ENCODE measurements at regions not wholly inside any gene's neighbourhood (a gene's known extent, or its start where the extent isn't known, plus 50 kb on each side); places are given as distances from the start of the nearest gene placed in this dataset.

GRCh38 chr4:138555108-138555507 is 313.0 kb upstream of the SLC7A11 start:
- no peak for DNase-seq

- no peak for DNase-seq
Observed at GRCh38 chr4:138553001-138553845, 311.1 kb upstream of the SLC7A11 start.

- DNase-seq, result no peak
Observed at GRCh38 chr4:138542191-138542776, 300.1 kb upstream of the SLC7A11 start.

- no peak for DNase-seq
Observed at GRCh38 chr4:138540056-138540800, 298.1 kb upstream of the SLC7A11 start.

DNA sequence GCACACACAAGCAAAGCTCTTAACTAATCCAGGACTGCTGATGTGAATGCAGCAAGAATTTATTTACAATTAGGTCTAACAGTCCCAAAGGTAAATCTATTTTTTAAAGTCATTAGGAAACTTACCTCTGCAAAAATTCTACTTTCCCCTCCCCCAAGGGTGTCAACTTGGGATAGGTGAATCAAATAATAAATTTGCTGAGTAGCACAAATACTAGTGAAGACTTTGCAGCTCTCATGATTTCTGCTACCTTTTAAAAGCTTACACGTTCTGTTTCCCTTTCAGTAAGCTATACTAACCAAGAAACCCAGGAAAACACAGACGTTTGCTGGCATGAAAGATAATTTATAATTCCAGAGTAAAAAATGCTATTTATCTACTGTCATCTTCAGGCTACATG is 296.6 kb upstream of the SLC7A11 start:
- no peak for DNase-seq

GRCh38 chr4:138537731-138538490 is 295.8 kb upstream of the SLC7A11 start:
- no peak for DNase-seq

- no peak for DNase-seq
Observed at GRCh38 chr4:138535316-138535715, 293.2 kb upstream of the SLC7A11 start.

GRCh38 chr4:138522366-138522765 is 280.2 kb upstream of the SLC7A11 start:
- no peak for DNase-seq

DNA sequence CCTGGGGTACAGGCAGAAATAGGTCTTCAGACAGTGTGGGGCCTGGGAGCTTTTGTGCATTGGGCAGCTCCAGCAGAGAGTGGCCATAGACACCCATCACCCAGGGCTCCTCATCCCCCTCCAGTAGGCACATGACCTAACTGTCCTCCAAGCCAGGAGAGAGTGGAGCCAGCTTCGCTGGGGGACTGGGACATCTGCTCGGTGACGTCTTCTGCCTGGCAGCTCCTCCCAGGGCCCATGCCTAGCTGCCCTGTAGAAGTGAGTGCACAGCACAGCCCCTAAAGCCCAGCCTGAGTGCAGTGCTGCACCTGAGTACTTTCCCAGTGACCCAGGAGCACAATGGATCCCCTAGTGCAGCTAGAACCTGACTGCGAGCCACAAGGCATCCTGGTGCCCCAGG is 279.7 kb upstream of the SLC7A11 start:
- DNase-seq, result no peak

GRCh38 chr4:138519436-138519835 is 277.3 kb upstream of the SLC7A11 start:
- no peak for DNase-seq

DNA sequence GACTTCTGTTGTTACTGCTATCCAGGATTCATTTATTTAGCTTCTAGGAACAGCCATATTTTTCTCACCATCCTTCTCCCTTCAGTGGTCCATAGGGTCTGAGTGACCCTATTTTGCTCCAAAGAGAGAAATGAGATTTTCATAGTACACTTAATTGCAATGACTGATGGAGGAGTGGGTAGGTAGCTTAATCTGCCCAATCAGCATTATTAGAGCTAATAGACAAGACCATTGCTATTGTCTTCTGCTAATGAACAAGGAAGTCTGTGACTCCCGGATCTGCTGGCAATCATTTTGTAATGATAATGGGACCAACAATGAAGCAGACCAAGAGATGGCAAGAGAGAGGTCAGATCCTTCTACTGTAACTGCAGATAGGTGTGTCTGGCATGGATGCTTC is 271.4 kb upstream of the SLC7A11 start:
- DNase-seq, result no peak

DNA sequence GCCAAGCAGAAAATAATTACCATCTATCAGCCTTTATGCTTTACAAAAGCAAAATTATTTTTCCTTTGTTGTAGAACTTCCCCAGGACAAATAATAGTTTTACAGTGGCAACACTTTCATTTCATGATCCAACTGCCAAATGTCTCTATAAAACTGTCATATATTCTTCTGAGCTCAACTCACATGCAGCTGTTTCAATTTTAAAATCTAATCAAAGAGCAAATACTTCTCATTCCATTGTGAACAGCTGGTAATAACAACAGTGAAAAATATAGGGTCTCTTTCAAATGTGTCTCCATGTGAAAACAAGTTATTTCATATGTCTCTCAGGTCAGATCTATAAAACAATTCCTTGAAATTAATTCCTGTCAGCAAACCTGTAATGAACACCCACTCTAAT is 270.6 kb upstream of the SLC7A11 start:
- no peak for DNase-seq

DNA sequence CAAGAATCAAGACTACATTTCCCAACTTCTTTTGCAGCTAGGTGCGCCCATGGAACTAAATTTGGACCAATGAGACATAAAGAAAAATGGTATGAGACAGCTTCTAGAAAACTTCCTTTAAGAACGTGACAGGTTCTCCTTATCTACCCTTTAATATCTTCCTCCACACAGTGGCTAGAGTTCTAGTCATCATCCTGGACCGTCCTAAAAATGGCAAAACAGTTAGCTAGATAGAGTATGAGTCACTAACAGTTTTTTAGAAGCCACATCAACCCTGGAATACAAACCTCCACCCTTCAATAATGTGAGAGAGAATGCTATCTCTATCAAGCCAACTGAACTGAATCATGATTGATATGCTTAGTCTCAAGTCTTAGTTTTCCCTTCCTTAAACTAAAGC is 267.9 kb upstream of the SLC7A11 start:
- no peak for DNase-seq

- no peak for DNase-seq
Observed at GRCh38 chr4:138509346-138509745, 267.2 kb upstream of the SLC7A11 start.

DNA sequence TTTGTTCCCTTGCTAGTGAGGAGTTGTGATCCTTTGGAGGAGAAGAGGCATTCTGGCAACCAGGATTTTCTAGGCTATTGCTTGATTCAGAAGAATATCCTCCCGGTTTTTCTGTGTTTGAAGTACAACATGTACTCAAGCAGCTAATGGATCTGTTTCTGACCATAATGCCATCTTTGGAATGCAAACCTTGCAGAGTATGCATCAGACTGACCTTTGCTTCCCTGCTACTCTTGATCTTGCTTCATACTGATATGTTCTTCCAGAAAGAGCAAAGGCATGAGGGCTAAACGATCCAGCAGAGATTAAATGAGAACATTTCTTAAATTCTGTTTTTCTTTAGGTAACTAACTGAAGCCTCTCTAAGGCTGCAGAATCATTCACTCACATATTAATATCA is 265.4 kb upstream of the SLC7A11 start:
- no peak for DNase-seq

DNA sequence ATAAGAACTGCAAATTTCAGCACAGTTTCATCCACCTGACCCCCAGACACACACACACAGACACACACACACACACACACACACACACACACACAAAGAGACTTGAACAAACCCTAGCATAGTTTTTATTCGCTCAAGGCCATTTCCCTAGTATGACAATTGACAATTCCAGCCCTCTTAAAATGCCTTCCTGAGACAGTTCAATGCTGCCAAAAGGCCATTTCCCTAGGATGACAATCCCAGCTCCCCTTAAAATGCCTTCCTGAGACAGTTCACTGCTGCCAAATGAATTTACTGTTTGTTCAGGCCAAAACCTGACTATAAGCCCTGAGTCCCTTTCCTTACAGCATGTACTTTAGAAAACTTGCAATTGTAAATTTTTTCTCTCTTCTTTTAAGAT is 259.5 kb upstream of the SLC7A11 start:
- DNase-seq, result no peak

DNA sequence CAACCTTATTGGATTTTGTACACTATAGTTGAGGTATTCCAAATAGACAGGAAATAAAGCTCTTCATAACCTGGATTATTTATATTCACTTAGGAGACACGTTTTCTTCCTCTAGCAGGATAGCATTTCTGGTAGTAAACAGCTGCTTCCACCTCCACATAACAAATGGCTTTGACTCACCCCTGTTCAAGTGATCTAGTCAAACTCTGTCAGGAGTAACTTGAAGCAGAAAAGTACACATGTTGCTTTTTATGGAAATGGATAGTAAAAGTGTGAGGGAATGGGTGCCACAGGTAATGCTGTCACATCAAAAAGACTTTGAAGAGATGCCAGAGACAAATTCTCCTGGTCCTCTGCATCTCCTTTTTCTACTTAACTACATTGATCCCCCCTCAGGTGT is 258.7 kb upstream of the SLC7A11 start:
- DNase-seq, result no peak

DNA sequence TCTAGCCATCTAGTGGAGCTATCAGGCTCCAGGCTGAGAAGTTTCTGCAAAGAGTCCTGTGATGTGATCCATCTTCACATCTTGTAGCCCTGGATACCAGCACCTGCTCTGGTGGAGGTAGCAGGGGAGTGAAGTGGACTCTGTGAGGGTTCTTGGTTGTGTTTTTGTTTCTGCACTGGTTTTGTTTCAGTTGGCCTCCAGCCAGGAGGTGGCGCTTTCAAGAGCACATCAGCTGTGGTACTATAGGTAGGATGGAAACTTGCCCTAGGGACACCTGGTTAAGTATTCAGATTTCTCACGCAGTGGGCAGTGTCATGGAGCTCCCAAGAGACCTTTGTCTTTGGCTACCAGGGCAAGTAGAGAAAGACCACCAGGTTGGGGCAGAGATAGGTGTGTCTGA is 257.5 kb upstream of the SLC7A11 start:
- no peak for DNase-seq

DNA sequence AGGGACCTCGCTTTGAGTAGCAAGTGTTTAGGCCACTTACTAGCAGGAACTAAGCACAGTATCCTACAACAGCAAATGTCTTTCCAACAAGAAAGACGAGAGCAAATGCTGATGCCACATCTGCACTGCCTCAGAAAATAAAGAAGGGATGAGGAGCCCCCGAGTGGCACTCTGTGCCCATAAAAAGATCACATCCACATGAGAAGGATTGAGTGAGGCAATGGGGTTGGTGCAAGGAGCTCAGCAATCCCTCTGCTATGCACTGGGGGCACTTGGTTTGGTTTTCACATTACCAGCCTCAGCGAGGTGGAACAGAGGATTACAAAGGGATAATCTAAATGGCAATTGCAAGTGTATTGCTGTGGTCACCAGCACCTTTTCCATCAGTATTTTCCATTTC is 252.8 kb upstream of the SLC7A11 start:
- no peak for DNase-seq

GRCh38 chr4:138494116-138494515 is 252.0 kb upstream of the SLC7A11 start:
- DNase-seq, result no peak

DNA sequence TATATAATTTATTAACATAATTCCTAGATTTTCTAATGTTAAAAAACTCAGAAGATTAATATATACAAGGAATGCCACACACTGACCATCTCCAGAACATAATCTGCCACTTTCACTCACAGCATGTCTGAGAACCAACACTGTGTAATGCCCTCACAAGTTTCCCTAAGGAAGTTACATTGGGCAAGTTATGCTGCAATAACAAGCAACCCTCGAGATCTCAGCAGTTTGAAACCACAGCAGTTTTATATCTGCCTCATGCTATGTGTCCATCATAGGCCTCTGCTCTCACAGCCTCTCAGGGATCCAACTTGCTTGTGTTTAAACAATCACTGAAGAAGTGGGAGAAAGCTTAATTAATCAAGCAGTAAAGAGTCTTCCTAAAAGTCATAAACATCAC is 250.0 kb upstream of the SLC7A11 start:
- DNase-seq, result no peak

GRCh38 chr4:138488533-138488932 is 246.4 kb upstream of the SLC7A11 start:
- DNase-seq, result no peak

- no peak for DNase-seq
Observed at GRCh38 chr4:138487670-138488069, 245.5 kb upstream of the SLC7A11 start.
